ENCODE measurements at regions not wholly inside any gene's neighbourhood (a gene's known extent, or its start where the extent isn't known, plus 50 kb on each side); places are given as distances from the start of the nearest gene placed in this dataset.

DNA sequence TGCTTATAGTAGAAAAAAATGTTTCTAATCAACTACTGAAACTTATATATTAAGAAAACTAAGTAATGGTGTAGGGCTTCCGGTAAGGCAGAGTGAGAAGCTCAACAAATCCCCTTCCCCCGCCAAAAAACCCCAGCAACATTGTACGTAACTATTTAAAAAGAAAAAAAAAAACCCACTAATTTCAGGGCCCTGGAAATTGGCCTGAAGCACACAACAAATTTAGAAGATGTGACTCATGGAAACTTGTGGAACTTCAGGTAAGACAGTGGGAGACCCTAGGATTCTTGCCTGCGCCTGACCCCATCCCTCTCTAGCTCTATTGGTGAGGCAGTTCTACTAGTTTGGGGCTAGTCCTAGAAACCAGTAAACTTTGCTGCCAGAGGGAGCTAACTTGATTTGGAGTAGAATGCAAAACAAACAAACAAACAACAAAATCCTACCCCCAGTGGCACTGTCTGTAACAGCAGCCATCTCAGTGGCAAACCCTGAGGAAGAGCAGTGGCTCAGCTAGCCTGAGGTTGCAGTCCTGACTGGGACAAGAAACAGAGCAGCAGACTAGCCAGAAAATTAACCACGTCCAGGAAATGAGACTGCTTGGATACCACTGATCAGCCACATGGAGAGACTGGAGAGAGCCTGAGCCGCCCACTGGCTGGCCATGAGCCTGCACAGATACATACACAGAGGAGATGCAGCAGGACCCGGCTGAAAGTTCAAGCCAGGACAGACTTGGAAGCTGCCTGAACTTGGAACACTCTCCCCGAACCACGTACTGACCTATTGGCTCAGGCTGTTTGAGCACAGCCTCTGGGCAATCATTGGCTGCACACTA lies 135.1 kb downstream of the TBXT start:
- TF ChIP-seq, protein P1, sequence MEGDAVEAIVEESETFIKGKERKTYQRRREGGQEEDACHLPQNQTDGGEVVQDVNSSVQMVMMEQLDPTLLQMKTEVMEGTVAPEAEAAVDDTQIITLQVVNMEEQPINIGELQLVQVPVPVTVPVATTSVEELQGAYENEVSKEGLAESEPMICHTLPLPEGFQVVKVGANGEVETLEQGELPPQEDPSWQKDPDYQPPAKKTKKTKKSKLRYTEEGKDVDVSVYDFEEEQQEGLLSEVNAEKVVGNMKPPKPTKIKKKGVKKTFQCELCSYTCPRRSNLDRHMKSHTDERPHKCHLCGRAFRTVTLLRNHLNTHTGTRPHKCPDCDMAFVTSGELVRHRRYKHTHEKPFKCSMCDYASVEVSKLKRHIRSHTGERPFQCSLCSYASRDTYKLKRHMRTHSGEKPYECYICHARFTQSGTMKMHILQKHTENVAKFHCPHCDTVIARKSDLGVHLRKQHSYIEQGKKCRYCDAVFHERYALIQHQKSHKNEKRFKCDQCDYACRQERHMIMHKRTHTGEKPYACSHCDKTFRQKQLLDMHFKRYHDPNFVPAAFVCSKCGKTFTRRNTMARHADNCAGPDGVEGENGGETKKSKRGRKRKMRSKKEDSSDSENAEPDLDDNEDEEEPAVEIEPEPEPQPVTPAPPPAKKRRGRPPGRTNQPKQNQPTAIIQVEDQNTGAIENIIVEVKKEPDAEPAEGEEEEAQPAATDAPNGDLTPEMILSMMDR (IDR thresholded peaks at IDR 0.05) = no peak
- no peak for TF ChIP-seq POLR2A (IDR thresholded peaks at IDR 0.05)

All from lower leg skin (tissue), 3 donors.